Heart right ventricle (tissue), 16 donors: ENCODE measurements at regions not wholly inside any gene's neighbourhood (a gene's known extent, or its start where the extent isn't known, plus 50 kb on each side); places are given as distances from the start of the nearest gene placed in this dataset.
A peak's percentile ranks its signal among the peaks of the same experiment; 100 is the strongest.
"Not testable (repeated sequence)": the region's sequence is repeated elsewhere in the genome, so short reads cannot be mapped to it uniquely, and the experiment has no call there.

ENCODE experiments used
- ATAC-seq, 8 donors: fragments of 200-7000 bp; cut with Tn5 transposase; one replicate each; pipeline ENCODE4 v1.9.1; 2020; ENCODE audit warnings: mild to moderate bottlenecking in 8 of 8, moderate library complexity in 8 of 8, moderate number of reproducible peaks in 1 of 8
- DNase-seq, 2 donors: peaks; one replicate each; pipeline ENCODE4 v3.0.0-alpha.2; 2020
- H3K27ac ChIP-seq, 10 donors: fragments of 200-600 bp; sonication (generic) in 2 of 10; one replicate each; pipeline versions ENCODE4 v1.5.0 to v1.8.0; 2020 to 2022; ENCODE audit warnings: mild to moderate bottlenecking in 3 of 10
- H3K27me3 ChIP-seq, 7 donors: fragments of 200-600 bp; one replicate each; pipeline ENCODE4 v1.8.0; 2021 to 2022; ENCODE audit warnings: mild to moderate bottlenecking in 2 of 7
- H3K36me3 ChIP-seq, 9 donors: fragments of 200-600 bp; sonication (generic) in 1 of 9; one replicate each; pipeline versions ENCODE4 v1.5.0 to v1.8.0; 2020 to 2022; ENCODE audit warnings: mild to moderate bottlenecking in 2 of 9
- H3K4me1 ChIP-seq, 9 donors: fragments of 200-600 bp; sonication (generic) in 1 of 9; one replicate each; pipeline versions ENCODE4 v1.5.0 to v1.8.0; 2020 to 2022; ENCODE audit warnings: mild to moderate bottlenecking in 4 of 9
- H3K4me3 ChIP-seq, 10 donors: fragments of 200-600 bp; sonication (generic) in 2 of 10; one replicate each; pipeline versions ENCODE4 v1.5.0 to v1.8.0; 2020 to 2022; ENCODE audit warnings: mild to moderate bottlenecking in 7 of 10, moderate library complexity in 2 of 10
- H3K9me3 ChIP-seq, 11 donors: fragments of 200-600 bp in 10 of 11; sonication (generic) in 2 of 11; one replicate each; pipeline versions ENCODE4 v1.5.0 to v1.8.0; 2013 to 2022; ENCODE audit warnings: mild to moderate bottlenecking in 2 of 11, control low read depth in 1 of 11, moderate library complexity in 1 of 11
- CTCF ChIP-seq, 9 donors: fragments of 200-600 bp; sonication (generic) in 2 of 9; IDR thresholded peaks; one replicate each; pipeline versions ENCODE4 v1.5.0 to v1.8.0; 2021 to 2022; ENCODE audit warnings: antibody characterized with exemption in 9 of 9, mild to moderate bottlenecking in 5 of 9, moderate library complexity in 1 of 9
- WGBS, 2 donors: extraction: QIAGEN DNeasy Blood & Tissue Kit; methylation state at CpG; one replicate each; pipeline ENCODE4 v1.1.7; 2013; ENCODE audit warnings: inconsistent platforms in 1 of 2; 5-methylcytosine and 5-hydroxymethylcytosine counted together
- intact Hi-C, 10 donors: fragments of 100-400 bp; cut with DNase I; formaldehyde crosslinking; loops; one replicate each; pipeline versions ENCODE4 v1.11.1 to v1.14.2; 2022
- donor health status: Arrhythmogenic right ventricular cardiomyopathy.
- donor health status: ischemic (EF 13 %, LVEDD 7.1; RV severe dilation, severe dysfunction).
- donor health status: healthy with polysubstance abuse.
- donor health status: DM: no; HTN: yes; CAD: no.
- donor health status: DM: no; HTN: no; CAD: no.
- donor health status: ischemic (EF 25% LVEDD 6.9; RV normal size, moderate dysfunction).
- donor health status: ischemic (EF 25% LVEDD 5.7; RV mildly dilated, moderate dysfunction).
- donor health status: healthy.
- donor health status: DM: yes; HTN: yes; CAD: no.
- donor health status: Ischemic cardiomyopathy.
- donor health status: ischemic (EF 35%, LVEDD 5.7; RV mildly dilated, moderate dysfunction).
- donor health status: nonischemic (EF 11% LVEDD 7.7; RV severe dilation, severe dysfunction).
- donor health status: DM: yes; HTN: yes; CAD: no.
- donor health status: PGD.
- donor health status: ischemic (EF 29% LVEDD 5.4; RV normal size, mild dysfunction).
- donor health status: nonischemic (EF 23%, LVEDD 6.1; RV moderate dilation, normal function).

DNA sequence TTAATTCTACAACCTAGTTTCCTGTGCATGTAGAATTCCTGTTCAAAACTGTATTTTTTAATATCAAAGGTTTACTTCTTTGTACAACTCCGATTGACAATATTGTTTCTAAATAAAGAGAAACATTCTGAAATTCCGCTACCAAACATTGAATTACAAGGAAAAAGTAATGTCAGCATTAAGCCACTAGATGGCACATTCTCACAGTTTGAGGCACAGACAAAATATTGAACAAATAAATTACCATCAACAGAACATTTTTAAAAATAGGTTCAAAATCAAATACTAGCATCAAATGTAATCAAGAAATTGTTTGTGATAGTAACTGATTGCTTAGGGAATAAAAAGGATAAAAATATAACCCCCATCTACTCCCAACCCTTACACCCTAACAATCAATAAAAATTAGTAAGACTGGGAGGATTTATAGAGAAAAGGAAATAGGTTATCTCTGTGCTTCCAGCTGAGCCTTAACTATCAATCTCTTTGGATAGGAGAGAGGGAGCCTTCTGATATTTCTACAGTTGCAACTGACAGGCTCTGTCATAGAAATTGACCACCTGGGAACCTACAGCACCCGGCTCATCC is 86.6 kb upstream of the C7orf33 start:
- Histone ChIP-seq H3K27ac (no peak overlapping the region), H3K4me3 (no peak overlapping the region), H3K27me3 (peaks cover 0 to 23% (median 16%) of the 10 kb centered on the region in 7 donors), H3K36me3 (no peaks in the 10 kb centered on the region), H3K4me1 (peaks cover 0 to 5% (median 0%) of the 10 kb centered on the region in 9 donors), H3K9me3 (no peaks in the 10 kb centered on the region)
- WGBS, 2 donors = 31 to 36% methylated on average over 3 of the region's 3 CpGs
- DNase-seq (no peak), ATAC-seq (no peak)
- peak; percentile 59 to 91 (median 79) for TF ChIP-seq CTCF (IDR thresholded peaks at IDR 0.05)
- intact Hi-C loops = loop anchor here in 8 of 10 donors (1.0 to 5.0 kb wide), 4 partner anchors 458 to 463 kb away; no protein-coding TSS in a partner anchor

GRCh38 chr7:148505645-148506375 is 84.8 kb upstream of the C7orf33 start:
- Histone ChIP-seq H3K27ac (no peak overlapping the region), H3K27me3 (peaks cover 0 to 12% (median 5%) of the 10 kb centered on the region in 7 donors), H3K4me1 (peaks cover 0 to 5% (median 0%) of the 10 kb centered on the region in 9 donors), H3K9me3 (no peaks in the 10 kb centered on the region), H3K4me3 (no peak overlapping the region), H3K36me3 (no peaks in the 10 kb centered on the region)
- DNase-seq (no peak), ATAC-seq (no peak)
- 61 to 70% methylated on average over 7 of the region's 7 CpGs for WGBS, 2 donors
- intact Hi-C loops = loop anchor here in 4 of 10 donors (2.0 to 5.0 kb wide), 2 partner anchors 456 to 457 kb away; no protein-coding TSS in a partner anchor
- TF ChIP-seq CTCF (IDR thresholded peaks at IDR 0.05) = no peak

DNA sequence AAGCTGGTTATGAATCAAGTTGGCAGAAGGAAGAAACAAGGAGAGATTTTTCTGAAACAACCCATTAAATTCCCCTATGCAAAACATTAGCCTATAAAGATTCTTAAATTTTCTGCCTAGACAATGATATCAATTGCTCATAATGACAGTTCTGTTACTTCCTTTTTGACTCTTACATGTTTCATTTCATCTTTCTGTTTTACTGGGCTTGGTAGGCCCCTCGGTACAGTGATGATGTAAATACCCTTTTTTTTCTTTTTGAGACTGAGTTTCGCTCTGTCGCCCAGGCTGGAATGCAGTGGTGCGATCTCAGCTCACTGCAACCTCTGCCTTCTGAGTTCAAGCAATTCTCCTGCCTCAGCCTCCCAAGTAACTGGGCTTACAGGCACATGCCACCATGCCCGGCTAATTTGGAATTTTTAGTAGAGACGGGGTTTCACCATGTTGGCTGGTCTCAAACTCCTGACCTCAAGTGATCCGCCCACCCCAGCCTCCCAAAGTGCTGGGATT is 83.4 kb upstream of the C7orf33 start:
- H3K27ac ChIP-seq, DNase-seq, H3K4me3 ChIP-seq, ATAC-seq, H3K4me1 ChIP-seq, H3K9me3 ChIP-seq, H3K36me3 ChIP-seq: not testable (repeated sequence)
- whole genome bisulfite sequencing, 2 donors = 91% methylated on average over 7 of the region's 7 CpGs
- intact Hi-C loops = loop anchor here in 1 of 10 donors (5.0 kb wide), 1 partner anchor 455 kb away; no protein-coding TSS in a partner anchor
- H3K27me3 ChIP-seq = peaks cover 0 to 11% (median 0%) of the 10 kb centered on the region in 7 donors

DNA sequence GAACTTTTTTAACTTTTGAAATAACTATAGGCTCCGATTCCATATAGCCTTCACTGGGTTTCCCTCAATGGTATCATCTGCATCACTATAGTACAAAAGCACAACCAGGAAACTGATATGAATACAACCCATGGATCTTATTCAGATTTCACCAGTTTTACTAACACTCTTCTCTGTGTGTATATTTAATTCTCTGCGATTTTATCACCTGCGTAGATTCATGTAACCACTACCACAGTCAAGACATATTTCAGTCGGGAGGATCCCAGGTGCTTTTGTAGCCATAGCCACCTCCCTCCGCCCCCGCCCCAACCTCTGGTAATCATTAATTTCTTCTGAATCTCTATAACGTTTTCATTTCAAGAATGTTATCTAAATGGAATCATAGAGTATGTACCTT is 82.8 kb upstream of the C7orf33 start:
- no peak overlapping the region for H3K4me3 ChIP-seq
- TF ChIP-seq CTCF (IDR thresholded peaks at IDR 0.05) = no peak
- ATAC-seq (no peak), DNase-seq (no peak)
- H3K4me1 ChIP-seq = no peaks in the 10 kb centered on the region
- 87 to 90% methylated on average over 7 of the region's 7 CpGs for WGBS, 2 donors
- no peaks in the 10 kb centered on the region for H3K36me3 ChIP-seq
- peaks cover 0 to 15% (median 0%) of the 10 kb centered on the region in 7 donors for H3K27me3 ChIP-seq
- intact Hi-C loops = loop anchor here in 1 of 10 donors (5.0 kb wide), 1 partner anchor 455 kb away; no protein-coding TSS in a partner anchor
- H3K27ac ChIP-seq = no peak overlapping the region
- H3K9me3 ChIP-seq = no peaks in the 10 kb centered on the region
